K562 (cell line): ENCODE measurements at regions not wholly inside any gene's neighbourhood (a gene's known extent, or its start where the extent isn't known, plus 50 kb on each side); places are given as distances from the start of the nearest gene placed in this dataset.

Experiments used
- ATAC-seq: fragments of 200-7000 bp; cut with Tn5 transposase; 3 replicates; pipeline ENCODE4 v1.9.1; 2020; ENCODE audit warnings: moderate library complexity
- BruUV-seq: library from RNA; stranded (reverse); fragments of 400-500 nt; replicated peaks from 2 replicates; lab custom pipeline; 2021; lab: Mats Ljungman, UMichigan
- CTCF ChIA-PET: fragments of 300-600 bp; formaldehyde crosslinking; extraction: SDS; loops from one replicate; lab custom pipeline; 2021; ENCODE audit warnings: low intra/inter-chr PET ratio; lab: Yijun Ruan, JAX
- POLR2A ChIA-PET: fragments of 300-600, 350-650 bp; sonication (Branson Sonifier 250); formaldehyde crosslinking; extraction: SDS; loops from one replicate; lab custom pipeline; 2021; ENCODE audit warnings: antibody characterized with exemption, inconsistent platforms; lab: Yijun Ruan, JAX
- DNase-seq, 4 experiments: peaks; one replicate each; pipeline versions ENCODE4 v3.0.0 to v3.0.0-alpha.2; 2011 to 2018; ENCODE audit warnings: low spot score in 3 of 4, mixed read lengths in 3 of 4; ENCODE audit errors: extremely low read depth in 1 of 4
- FAIRE-seq: peaks from 2 replicates; lab custom pipeline; 2011; peaks lifted over from hg19 to GRCh38; lab: Jason Lieb, UNC
- H2AFZ ChIP-seq: 2 replicates; pipeline ENCODE4 v1.6.0; 2011; ENCODE audit warnings: low read depth, low read length, control low read depth, inconsistent platforms
- H3K27ac ChIP-seq: fragments of 200-600 bp; 3 replicates; pipeline ENCODE4 v1.8.0; 2011; ENCODE audit warnings: low read depth, mild to moderate bottlenecking, control low read depth, inconsistent platforms, low read length, moderate library complexity, mixed read lengths; ENCODE audit errors: extremely low read depth
- H3K27me3 ChIP-seq, 2 experiments: fragments of 300-600 bp in 1 of 2; 2 replicates in 1 of 2; 3 replicates in 1 of 2; pipeline versions ENCODE4 v1.6.0 to v1.8.0; 2011; ENCODE audit warnings: inconsistent platforms in 2 of 2, low read length in 2 of 2, mild to moderate bottlenecking in 1 of 2, mixed read lengths in 1 of 2, moderate library complexity in 1 of 2; ENCODE audit not compliant: control insufficient read depth in 2 of 2, insufficient read depth in 2 of 2
- H3K36me3 ChIP-seq: fragments of 300-600 bp; 3 replicates; pipeline ENCODE4 v1.8.0; 2011; ENCODE audit warnings: mild to moderate bottlenecking, low read length, inconsistent platforms; ENCODE audit not compliant: control insufficient read depth, insufficient read depth
- H3K4me1 ChIP-seq, 2 experiments: fragments of 200-600 bp in 1 of 2; replicated peaks in 1 of 2; 2 replicates in 1 of 2; 3 replicates in 1 of 2; pipeline versions ENCODE4 v1.5.1 to v1.8.0; 2011; ENCODE audit warnings: inconsistent platforms in 2 of 2, low read length in 2 of 2, mild to moderate bottlenecking in 1 of 2, mixed read lengths in 1 of 2, moderate library complexity in 1 of 2; ENCODE audit not compliant: control insufficient read depth in 2 of 2, insufficient read depth in 2 of 2
- H3K4me2 ChIP-seq: 2 replicates; pipeline ENCODE4 v1.6.1; 2011; ENCODE audit warnings: low read length, control low read depth, inconsistent platforms, mixed read lengths; ENCODE audit not compliant: insufficient read depth
- H3K4me3 ChIP-seq: fragments of 200-600 bp; sonication (generic), shearing (Covaris generic); 2 replicates; pipeline ENCODE4 v1.5.1; 2016; ENCODE audit warnings: control low read depth, inconsistent platforms
- H3K79me2 ChIP-seq: fragments of 200-600 bp; 3 replicates; pipeline ENCODE4 v1.8.0; 2011; ENCODE audit warnings: low read length, inconsistent platforms; ENCODE audit not compliant: control insufficient read depth, insufficient read depth
- H3K9ac ChIP-seq, 2 experiments: 2 replicates each; pipeline versions ENCODE4 v1.6.0 to v1.6.1; 2011; ENCODE audit warnings: low read depth in 2 of 2, low read length in 2 of 2, control low read depth in 1 of 2, inconsistent platforms in 1 of 2, mild to moderate bottlenecking in 1 of 2, mixed read lengths in 1 of 2; ENCODE audit not compliant: insufficient read depth in 1 of 2
- H3K9me1 ChIP-seq: one replicate; pipeline ENCODE4 v1.6.0; 2011; ENCODE audit warnings: inconsistent platforms, mild to moderate bottlenecking, low read length, moderate library complexity; ENCODE audit not compliant: control insufficient read depth, insufficient read depth
- H3K9me3 ChIP-seq: replicated peaks from 2 replicates; pipeline ENCODE4 v1.5.1; 2011; ENCODE audit warnings: low read depth, low read length, inconsistent platforms; ENCODE audit not compliant: control insufficient read depth, insufficient read depth
- H4K20me1 ChIP-seq: replicated peaks from 2 replicates; pipeline ENCODE4 v1.6.1; 2011; ENCODE audit warnings: low read length, inconsistent platforms, mixed read lengths; ENCODE audit not compliant: control insufficient read depth, insufficient read depth
- BHLHE40 ChIP-seq: IDR thresholded peaks from 2 replicates; pipeline ENCODE4 v1.6.1; 2011; ENCODE audit warnings: low read length, improper control_type of control experiment
- FIP1L1 ChIP-seq: fragments of 200-400 bp; formaldehyde crosslinking; IDR thresholded peaks from 2 replicates; pipeline ENCODE4 v1.6.1; 2018; ENCODE audit warnings: mild to moderate bottlenecking, low read depth, low read length; ENCODE audit not compliant: poor library complexity, severe bottlenecking
- NCOA6 ChIP-seq: fragments of 450-650 bp; IDR thresholded peaks from 2 replicates; pipeline ENCODE4 v1.6.1; 2017; ENCODE audit warnings: mild to moderate bottlenecking
- RBM34 ChIP-seq: fragments of 200-400 bp; formaldehyde crosslinking; IDR thresholded peaks from 2 replicates; pipeline ENCODE4 v1.6.1; 2018; ENCODE audit warnings: low read length, borderline replicate concordance; ENCODE audit not compliant: insufficient read depth
- SP1 ChIP-seq: sonication (generic); formaldehyde crosslinking; IDR thresholded peaks from 2 replicates; pipeline ENCODE4 v1.8.1; 2022; ENCODE audit warnings: mild to moderate bottlenecking, missing genetic modification reagents
- STAT5B ChIP-seq: fragments of 250-450 bp; sonication (Bioruptor Pico); IDR thresholded peaks from 2 replicates; pipeline ENCODE4 v1.8.0; 2021; ENCODE audit warnings: mild to moderate bottlenecking, inconsistent platforms
- ZBTB40 ChIP-seq, 2 experiments: fragments of 450-650 bp in 1 of 2; sonication (generic) in 1 of 2; formaldehyde crosslinking in 1 of 2; IDR thresholded peaks; 2 replicates each; pipeline versions ENCODE4 v1.7.1 to v1.9.0; 2016 to 2022; ENCODE audit warnings: inconsistent platforms in 1 of 2, mild to moderate bottlenecking in 1 of 2, missing genetic modification reagents in 1 of 2
- ZSCAN32 ChIP-seq: fragments of 450-650 bp; formaldehyde crosslinking; IDR thresholded peaks from 2 replicates; pipeline ENCODE4 v1.4.0; 2020; ENCODE audit warnings: mild to moderate bottlenecking, moderate library complexity
- WGBS: fragments of 100-300 bp; shearing (Covaris generic); methylation state at CpG from one replicate; pipeline ENCODE4 v1.1.6; 2016; ENCODE audit warnings: low coverage, mixed read lengths; ENCODE audit not compliant: insufficient coverage; ENCODE audit errors: missing lambda C conversion rate; 5-methylcytosine and 5-hydroxymethylcytosine counted together
- in situ Hi-C: fragments of 300-500 bp; cut with MboI; formaldehyde crosslinking; loops from 4 replicates; pipeline ENCODE4 v1.15.0; 2018; ENCODE audit warnings: inconsistent platforms, mixed read lengths
- intact Hi-C: fragments of 100-400 bp; cut with micrococcal nuclease; formaldehyde crosslinking; loops from 2 replicates; pipeline ENCODE4 v1.14.2; 2022

GRCh38 chr21:43353282-43354025 is 73.5 kb downstream of the SIK1 start:
- Histone ChIP-seq H3K4me1 (peaks cover 0 to 9% of the 10 kb centered on the region in 2 experiments; a peak in 1 of 5 replicates), H3K79me2 (no peaks in the 10 kb centered on the region), H4K20me1 (peaks cover 4% of the 10 kb centered on the region; the same call in 1 of the 2 replicates), H3K4me3 (no peak overlapping the region), H3K9ac (no peak overlapping the region), H3K9me3 (no peaks in the 10 kb centered on the region), H2AFZ (no peak overlapping the region), H3K27me3 (peaks cover 51 to 88% of the 10 kb centered on the region in 2 experiments), H3K4me2 (no peak overlapping the region), H3K36me3 (no peaks in the 10 kb centered on the region), H3K9me1 (no peaks in the 10 kb centered on the region), H3K27ac (no peak overlapping the region)
- intact Hi-C loops (no loop called here), in situ Hi-C loops (no loop called here)
- ATAC-seq (no peak), DNase-seq (no peak), FAIRE-seq (no peak)
- POLR2A ChIA-PET: interaction anchor here (1.1 kb wide), 1 partner anchor 30 kb away, joined by 3 read pairs; no protein-coding TSS in a partner anchor
- CTCF ChIA-PET: no interaction called here
- no TSS peak for BruUV-seq
- 4% methylated on average over 28 of the region's 28 CpGs for WGBS
- TF ChIP-seq ZSCAN32: no peak
- no peak for TF ChIP-seq NCOA6
- no peak for TF ChIP-seq STAT5B (CRISPR knock-in tag)
- no peak for TF ChIP-seq BHLHE40
- no peak for TF ChIP-seq ZBTB40 (IDR thresholded peaks at IDR 0.05)
- TF ChIP-seq ZBTB40 (CRISPR knock-in tag; IDR thresholded peaks at IDR 0.05): no peak
- no peak for TF ChIP-seq RBM34
- no peak for TF ChIP-seq SP1 (CRISPR knock-in tag)
- no peak for TF ChIP-seq FIP1L1
